Caco-2 (cell line): ENCODE measurements at regions not wholly inside any gene's neighbourhood (a gene's known extent, or its start where the extent isn't known, plus 50 kb on each side); places are given as distances from the start of the nearest gene placed in this dataset.

Experiments
- BruUV-seq: library from RNA; stranded (reverse); fragments of 400-500 nt; replicated peaks from 2 replicates; lab custom pipeline; 2021; lab: Mats Ljungman, UMichigan
- CTCF ChIA-PET: fragments of 300-600 bp; sonication (Branson Sonifier 250); formaldehyde crosslinking; loops from one replicate; lab custom pipeline; 2022; ENCODE audit warnings: antibody characterized with exemption; lab: Charles Lee
- POLR2A ChIA-PET: fragments of 300-600 bp; sonication (Branson Sonifier 250); formaldehyde crosslinking; loops from one replicate; lab custom pipeline; 2022; ENCODE audit warnings: antibody characterized with exemption; lab: Charles Lee
- DNase-seq, 2 experiments: peaks; one replicate each; pipeline versions ENCODE4 v3.0.0 to v3.0.0-alpha.2; 2020 to 2022
- H3K27me3 ChIP-seq: replicated peaks from 2 replicates; pipeline ENCODE4 v1.6.0; 2011; ENCODE audit warnings: low read length; ENCODE audit not compliant: control insufficient read depth, insufficient read depth
- H3K36me3 ChIP-seq: 2 replicates; pipeline ENCODE4 v1.5.1; 2011; ENCODE audit warnings: low read length; ENCODE audit not compliant: control insufficient read depth, insufficient read depth
- H3K4me1 ChIP-seq: fragments of 250-450 bp; sonication (Bioruptor Pico); 2 replicates; pipeline ENCODE4 v1.5.1; 2020; ENCODE audit warnings: mild to moderate bottlenecking
- H3K4me3 ChIP-seq: 2 replicates; pipeline ENCODE4 v1.5.1; 2011; ENCODE audit warnings: low read depth, mild to moderate bottlenecking, control low read depth, low read length
- H3K9me3 ChIP-seq: fragments of 250-450 bp; sonication (Bioruptor Pico); 2 replicates; pipeline ENCODE4 v1.5.1; 2020; ENCODE audit warnings: mild to moderate bottlenecking, moderate library complexity
- H3K27ac Mint-ChIP-seq: one replicate; pipeline ENCODE4 v1.8.0; 2022; ENCODE audit warnings: mixed read lengths; ENCODE audit not compliant: unreplicated experiment
- H3K27me3 Mint-ChIP-seq: one replicate; pipeline ENCODE4 v1.8.0; 2022; ENCODE audit warnings: mixed read lengths; ENCODE audit not compliant: insufficient read depth, unreplicated experiment
- H3K36me3 Mint-ChIP-seq: one replicate; pipeline ENCODE4 v1.8.0; 2022; ENCODE audit warnings: mild to moderate bottlenecking, mixed read lengths; ENCODE audit not compliant: insufficient read depth, unreplicated experiment
- H3K4me1 Mint-ChIP-seq: one replicate; pipeline ENCODE4 v1.8.0; 2022; ENCODE audit warnings: low read depth, mixed read lengths; ENCODE audit not compliant: unreplicated experiment
- H3K4me3 Mint-ChIP-seq: one replicate; pipeline ENCODE4 v1.8.0; 2022; ENCODE audit warnings: mild to moderate bottlenecking, moderate library complexity, mixed read lengths; ENCODE audit not compliant: unreplicated experiment
- H3K9me3 Mint-ChIP-seq: one replicate; pipeline ENCODE4 v1.8.0; 2022; ENCODE audit warnings: mixed read lengths; ENCODE audit not compliant: unreplicated experiment
- intact Hi-C: fragments of 100-400 bp; cut with micrococcal nuclease; formaldehyde crosslinking; loops from one replicate; pipeline ENCODE4 v1.10.0; 2022; ENCODE audit not compliant: unreplicated experiment
- TF ChIP-seq, protein P1 (sequence below), 2 experiments: fragments of 200-600 bp in 1 of 2; IDR thresholded peaks; 1 replicate in 1 of 2; 2 replicates in 1 of 2; pipeline versions ENCODE4 v1.5.1 to v1.8.0; 2011 to 2022; ENCODE audit warnings: antibody characterized with exemption in 1 of 2, control low read depth in 1 of 2, inconsistent platforms in 1 of 2, low read depth in 1 of 2, low read length in 1 of 2, mild to moderate bottlenecking in 1 of 2, moderate library complexity in 1 of 2; ENCODE audit not compliant: insufficient read depth in 1 of 2, severe bottlenecking in 1 of 2, unreplicated experiment in 1 of 2

DNA sequence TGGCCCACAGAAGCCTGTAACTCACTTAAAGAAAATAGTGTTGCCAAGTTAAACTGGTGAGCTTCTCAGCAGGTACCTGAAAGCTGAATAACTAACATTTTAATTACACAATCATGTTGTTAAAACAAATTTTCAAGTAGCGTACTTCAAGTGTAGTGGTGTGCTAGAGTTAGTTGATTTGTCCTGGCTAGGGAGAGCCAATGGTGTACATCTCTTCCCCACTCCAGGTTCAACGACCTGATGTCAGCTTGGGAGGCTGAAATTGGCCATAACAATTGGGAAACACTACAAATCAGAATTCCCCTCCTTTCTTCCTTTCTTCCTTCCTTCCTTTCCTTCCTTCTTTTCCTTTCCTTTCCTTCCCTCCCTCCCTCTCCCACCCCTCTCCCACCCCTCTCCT, 295.3 kb upstream of the SLC24A2 start:
- TF ChIP-seq, protein P1, sequence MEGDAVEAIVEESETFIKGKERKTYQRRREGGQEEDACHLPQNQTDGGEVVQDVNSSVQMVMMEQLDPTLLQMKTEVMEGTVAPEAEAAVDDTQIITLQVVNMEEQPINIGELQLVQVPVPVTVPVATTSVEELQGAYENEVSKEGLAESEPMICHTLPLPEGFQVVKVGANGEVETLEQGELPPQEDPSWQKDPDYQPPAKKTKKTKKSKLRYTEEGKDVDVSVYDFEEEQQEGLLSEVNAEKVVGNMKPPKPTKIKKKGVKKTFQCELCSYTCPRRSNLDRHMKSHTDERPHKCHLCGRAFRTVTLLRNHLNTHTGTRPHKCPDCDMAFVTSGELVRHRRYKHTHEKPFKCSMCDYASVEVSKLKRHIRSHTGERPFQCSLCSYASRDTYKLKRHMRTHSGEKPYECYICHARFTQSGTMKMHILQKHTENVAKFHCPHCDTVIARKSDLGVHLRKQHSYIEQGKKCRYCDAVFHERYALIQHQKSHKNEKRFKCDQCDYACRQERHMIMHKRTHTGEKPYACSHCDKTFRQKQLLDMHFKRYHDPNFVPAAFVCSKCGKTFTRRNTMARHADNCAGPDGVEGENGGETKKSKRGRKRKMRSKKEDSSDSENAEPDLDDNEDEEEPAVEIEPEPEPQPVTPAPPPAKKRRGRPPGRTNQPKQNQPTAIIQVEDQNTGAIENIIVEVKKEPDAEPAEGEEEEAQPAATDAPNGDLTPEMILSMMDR (IDR thresholded peaks at IDR 0.05; ENCODE audit: insufficient read depth in 1 of 2, low read depth in 1 of 2, low read length in 1 of 2, severe bottlenecking in 1 of 2, unreplicated experiment in 1 of 2), result no peak
- no peaks in the 10 kb centered on the region for H3K9me3 Mint-ChIP-seq
- peaks cover 5% of the 10 kb centered on the region for H3K36me3 Mint-ChIP-seq
- POLR2A ChIA-PET, result no interaction called here
- H3K4me1 Mint-ChIP-seq, result no peaks in the 10 kb centered on the region
- no peak for DNase-seq
- no peak overlapping the region for H3K4me3 Mint-ChIP-seq
- peaks cover 3% of the 10 kb centered on the region for H3K27me3 Mint-ChIP-seq
- H3K36me3 ChIP-seq, result no peaks in the 10 kb centered on the region
- no peaks in the 10 kb centered on the region for H3K9me3 ChIP-seq
- H3K27ac Mint-ChIP-seq, result no peak overlapping the region
- intact Hi-C loops, result no loop called here
- no TSS peak for BruUV-seq
- no peaks in the 10 kb centered on the region for H3K4me1 ChIP-seq
- H3K4me3 ChIP-seq, result no peak overlapping the region
- no peaks in the 10 kb centered on the region for H3K27me3 ChIP-seq
- CTCF ChIA-PET, result no interaction called here

DNA sequence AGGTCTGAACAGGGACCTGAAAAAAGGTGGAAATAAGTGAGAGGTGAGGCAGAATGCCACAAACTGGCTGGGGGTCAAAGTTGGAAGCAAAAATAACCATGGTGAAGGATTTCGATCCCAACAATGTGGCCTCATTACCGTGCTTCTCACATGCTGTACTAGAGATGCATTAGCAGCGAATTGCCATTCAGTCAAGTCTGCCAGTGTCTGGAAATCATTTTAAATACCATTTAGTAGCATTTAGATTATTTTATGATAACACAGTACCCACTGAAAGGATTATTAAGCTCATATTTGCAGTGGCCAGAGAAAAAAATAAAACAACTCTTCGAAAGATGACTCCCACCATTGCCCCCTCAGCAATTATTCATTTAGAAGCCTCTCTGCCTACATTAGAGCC, 294.6 kb upstream of the SLC24A2 start:
- H3K36me3 ChIP-seq, result no peaks in the 10 kb centered on the region
- H3K4me3 ChIP-seq, result no peak overlapping the region
- Mint-ChIP-seq H3K9me3 (no peaks in the 10 kb centered on the region), H3K4me3 (no peak overlapping the region), H3K27ac (no peak overlapping the region), H3K4me1 (no peaks in the 10 kb centered on the region), H3K36me3 (peaks cover 5% of the 10 kb centered on the region), H3K27me3 (peaks cover 3% of the 10 kb centered on the region)
- no peaks in the 10 kb centered on the region for H3K9me3 ChIP-seq
- TF ChIP-seq, protein P1 (IDR thresholded peaks at IDR 0.05; ENCODE audit: insufficient read depth in 1 of 2, low read depth in 1 of 2, low read length in 1 of 2, severe bottlenecking in 1 of 2, unreplicated experiment in 1 of 2), result no peak
- H3K4me1 ChIP-seq, result no peaks in the 10 kb centered on the region
- ChIA-PET CTCF (no interaction called here), POLR2A (no interaction called here)
- no TSS peak for BruUV-seq
- DNase-seq, result no peak
- intact Hi-C loops, result no loop called here
- H3K27me3 ChIP-seq, result no peaks in the 10 kb centered on the region

DNA sequence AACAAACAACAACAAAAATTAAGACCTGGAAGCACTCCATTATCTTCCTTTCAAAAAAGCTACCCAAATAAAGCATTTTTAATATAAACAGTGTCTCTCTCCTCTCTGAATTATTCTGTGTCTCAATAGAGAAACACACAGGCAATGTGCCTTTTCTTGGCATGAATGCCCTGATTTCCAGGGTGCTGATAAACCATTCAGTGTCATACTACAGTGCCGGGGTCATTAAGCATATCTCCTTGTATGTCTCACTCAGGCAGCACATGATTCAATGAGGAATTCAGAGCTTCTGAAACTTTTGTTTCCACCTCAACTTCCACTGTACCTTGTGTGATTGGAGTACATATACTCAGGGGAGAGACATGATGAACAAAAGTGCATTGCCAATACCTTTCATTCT, 294.0 kb upstream of the SLC24A2 start:
- Mint-ChIP-seq H3K4me3 (no peak overlapping the region), H3K9me3 (no peaks in the 10 kb centered on the region), H3K4me1 (no peaks in the 10 kb centered on the region), H3K36me3 (peaks cover 5% of the 10 kb centered on the region), H3K27ac (no peak overlapping the region), H3K27me3 (peaks cover 3% of the 10 kb centered on the region)
- intact Hi-C loops, result no loop called here
- BruUV-seq, result no TSS peak
- ChIA-PET POLR2A (no interaction called here), CTCF (no interaction called here)
- H3K4me3 ChIP-seq, result no peak overlapping the region
- TF ChIP-seq, protein P1 (IDR thresholded peaks at IDR 0.05; ENCODE audit: insufficient read depth in 1 of 2, low read depth in 1 of 2, low read length in 1 of 2, severe bottlenecking in 1 of 2, unreplicated experiment in 1 of 2), result no peak
- no peaks in the 10 kb centered on the region for H3K4me1 ChIP-seq
- no peaks in the 10 kb centered on the region for H3K27me3 ChIP-seq
- H3K36me3 ChIP-seq, result no peaks in the 10 kb centered on the region
- DNase-seq, result no peak
- H3K9me3 ChIP-seq, result no peaks in the 10 kb centered on the region
